Cortex of kidney (tissue), 1 donor: ENCODE measurements at regions not wholly inside any gene's neighbourhood (a gene's known extent, or its start where the extent isn't known, plus 50 kb on each side); places are given as distances from the start of the nearest gene placed in this dataset.
"Not testable (repeated sequence)": the region's sequence is repeated elsewhere in the genome, so short reads cannot be mapped to it uniquely, and the experiment has no call there.

ENCODE experiments used
- DNase-seq: peaks from one replicate; lab custom pipeline; 2025; lab: John Stamatoyannopoulos, UW

DNA sequence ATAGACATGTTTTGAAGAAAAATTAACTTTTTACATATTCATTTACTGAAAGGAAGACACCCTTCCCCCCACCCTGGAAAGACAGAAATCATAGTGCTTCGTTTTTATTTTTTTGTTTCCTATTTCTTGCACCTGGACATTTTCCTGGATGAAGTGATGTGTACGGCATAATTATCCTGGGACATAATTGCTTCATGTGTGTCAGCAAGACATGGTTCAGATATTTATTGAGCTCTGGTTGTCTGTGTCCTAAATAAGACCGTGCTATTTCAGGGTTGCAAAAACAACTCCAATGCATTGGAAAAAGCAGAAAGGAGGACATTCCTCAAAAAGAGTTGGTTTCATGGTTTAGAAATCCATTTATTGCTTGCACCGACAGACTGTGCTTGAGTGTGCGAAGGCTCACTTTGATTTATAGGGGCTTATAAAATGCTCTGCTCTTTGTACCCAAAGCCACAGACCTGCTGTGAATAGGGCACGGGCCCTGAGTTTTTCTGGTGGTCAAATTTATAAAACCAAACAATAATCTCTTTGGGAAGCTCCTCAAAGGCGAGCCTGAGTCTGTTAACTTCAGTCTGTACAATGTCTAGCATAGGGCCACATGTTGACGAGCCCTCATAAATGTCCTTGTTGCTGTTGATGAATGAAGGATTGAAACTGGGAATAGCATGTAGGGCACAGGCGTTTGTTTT is 179.5 kb downstream of the SOX4 start:
- no peak for DNase-seq

DNA sequence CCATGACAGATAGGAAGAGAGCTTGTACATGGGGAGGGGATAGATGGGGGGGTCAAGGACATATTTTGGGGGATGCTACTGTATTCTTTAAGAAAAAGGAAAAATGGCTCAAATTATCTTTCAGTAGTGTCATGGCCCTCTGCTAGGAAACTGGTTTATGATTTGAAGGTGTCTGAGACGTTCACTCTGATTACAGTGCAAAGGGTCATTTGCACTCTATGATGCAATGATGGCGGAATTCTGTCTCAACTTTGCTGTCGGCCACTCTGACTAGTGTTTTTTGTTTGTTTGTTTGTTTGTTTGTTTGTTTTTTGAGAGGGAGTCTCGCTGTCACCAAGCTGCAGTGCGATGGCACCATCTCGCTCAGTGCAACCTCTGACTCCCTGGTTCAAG is 180.0 kb downstream of the SOX4 start:
- DNase-seq: no peak

- DNase-seq: no peak
Measured at GRCh38 chr6:21777846-21778245, 184.3 kb downstream of the SOX4 start.

GRCh38 chr6:21780141-21780540 is 186.6 kb downstream of the SOX4 start:
- DNase-seq: no peak

DNA sequence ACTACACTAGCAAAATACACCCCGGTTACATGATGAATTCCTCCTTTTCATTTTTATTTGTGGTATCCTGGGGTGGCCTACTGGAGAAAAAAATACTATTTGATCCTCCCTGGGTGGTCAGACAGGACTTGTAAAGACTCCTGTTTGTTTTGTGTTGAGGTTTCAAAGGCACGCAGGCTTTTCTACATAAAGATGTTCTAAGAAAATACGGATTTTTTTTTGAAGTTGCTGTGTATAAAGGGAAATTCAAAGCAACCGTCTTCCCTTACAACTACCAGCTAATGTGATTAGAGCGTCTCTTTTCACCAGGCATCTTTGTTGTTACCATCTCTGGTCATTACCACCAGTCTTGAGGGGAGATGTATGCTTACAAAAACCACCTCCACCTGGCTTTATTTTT is 187.1 kb downstream of the SOX4 start:
- no peak for DNase-seq

- no peak for DNase-seq
Measured at GRCh38 chr6:21781128-21781527, 187.6 kb downstream of the SOX4 start.

DNA sequence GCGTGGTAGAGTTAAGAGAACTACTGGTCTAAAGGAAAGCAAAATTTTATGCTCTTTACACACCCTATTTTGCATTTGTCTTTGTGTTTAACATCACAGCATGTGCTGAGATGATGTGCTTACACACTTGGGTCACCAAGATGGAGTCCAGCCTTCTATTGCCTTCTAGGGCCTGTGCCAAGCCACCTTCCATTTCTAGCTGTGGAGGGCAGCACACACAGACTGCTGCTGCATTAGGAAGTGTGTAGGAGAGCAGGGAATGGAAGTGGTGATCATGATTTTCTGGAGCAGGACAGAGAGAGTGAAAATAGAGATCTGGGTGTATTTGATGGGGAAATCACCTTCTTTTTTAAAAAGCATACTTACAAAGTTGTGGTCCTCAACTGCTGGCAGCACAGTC is 191.6 kb downstream of the SOX4 start:
- no peak for DNase-seq

- DNase-seq: no peak
Measured at GRCh38 chr6:21791056-21791455, 197.5 kb downstream of the SOX4 start.

- no peak for DNase-seq
Measured at GRCh38 chr6:21791581-21791980, 198.0 kb downstream of the SOX4 start.

GRCh38 chr6:21792177-21792576 is 198.6 kb downstream of the SOX4 start:
- DNase-seq: no peak

GRCh38 chr6:21796979-21797378 is 203.4 kb downstream of the SOX4 start:
- DNase-seq: not testable (repeated sequence)

DNA sequence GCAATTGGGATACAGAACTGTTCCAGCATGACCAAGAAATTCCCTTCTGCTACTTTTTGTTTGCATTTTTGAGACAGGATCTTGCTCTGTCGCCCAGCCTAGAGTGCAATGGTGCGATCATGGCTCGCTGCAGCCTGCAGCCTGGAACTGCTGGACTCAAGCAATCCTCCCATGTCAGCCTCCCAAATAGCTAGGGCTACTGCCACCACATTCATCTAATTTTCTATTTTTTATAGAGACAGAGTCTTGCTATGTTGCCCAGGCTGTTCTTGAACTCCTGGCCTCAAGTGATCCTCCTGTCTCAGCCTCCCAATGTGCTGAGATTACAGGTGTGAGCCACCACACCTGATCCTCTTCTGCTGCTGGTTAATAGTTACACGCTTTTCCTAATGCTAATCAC is 204.9 kb downstream of the SOX4 start:
- DNase-seq: no peak

DNA sequence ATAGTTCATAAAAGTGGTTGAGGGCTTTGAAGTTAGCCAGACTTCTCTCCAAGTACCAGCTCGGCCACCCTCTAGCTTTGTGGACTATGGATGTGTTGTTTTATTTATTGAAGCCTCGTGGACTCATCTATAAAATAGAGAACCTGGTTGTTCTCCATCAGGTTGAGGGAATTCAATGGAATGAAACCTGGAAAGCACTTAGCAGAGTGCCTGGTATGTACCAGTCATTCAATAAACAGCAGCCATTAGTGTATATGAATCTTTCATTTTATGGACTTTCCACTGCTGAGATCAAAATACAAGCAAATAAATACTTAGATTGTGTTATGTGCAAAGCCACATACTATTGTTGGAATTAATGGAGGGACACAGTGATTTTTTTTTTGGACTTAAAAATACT is 206.8 kb downstream of the SOX4 start:
- no peak for DNase-seq

- no peak for DNase-seq
Measured at GRCh38 chr6:21800948-21801438, 207.4 kb downstream of the SOX4 start.

GRCh38 chr6:21801446-21802174 is 208.1 kb downstream of the SOX4 start:
- DNase-seq: no peak

- no peak for DNase-seq
Measured at GRCh38 chr6:21802175-21802822, 208.7 kb downstream of the SOX4 start.

GRCh38 chr6:21804941-21805610 is 211.5 kb downstream of the SOX4 start:
- no peak for DNase-seq

DNA sequence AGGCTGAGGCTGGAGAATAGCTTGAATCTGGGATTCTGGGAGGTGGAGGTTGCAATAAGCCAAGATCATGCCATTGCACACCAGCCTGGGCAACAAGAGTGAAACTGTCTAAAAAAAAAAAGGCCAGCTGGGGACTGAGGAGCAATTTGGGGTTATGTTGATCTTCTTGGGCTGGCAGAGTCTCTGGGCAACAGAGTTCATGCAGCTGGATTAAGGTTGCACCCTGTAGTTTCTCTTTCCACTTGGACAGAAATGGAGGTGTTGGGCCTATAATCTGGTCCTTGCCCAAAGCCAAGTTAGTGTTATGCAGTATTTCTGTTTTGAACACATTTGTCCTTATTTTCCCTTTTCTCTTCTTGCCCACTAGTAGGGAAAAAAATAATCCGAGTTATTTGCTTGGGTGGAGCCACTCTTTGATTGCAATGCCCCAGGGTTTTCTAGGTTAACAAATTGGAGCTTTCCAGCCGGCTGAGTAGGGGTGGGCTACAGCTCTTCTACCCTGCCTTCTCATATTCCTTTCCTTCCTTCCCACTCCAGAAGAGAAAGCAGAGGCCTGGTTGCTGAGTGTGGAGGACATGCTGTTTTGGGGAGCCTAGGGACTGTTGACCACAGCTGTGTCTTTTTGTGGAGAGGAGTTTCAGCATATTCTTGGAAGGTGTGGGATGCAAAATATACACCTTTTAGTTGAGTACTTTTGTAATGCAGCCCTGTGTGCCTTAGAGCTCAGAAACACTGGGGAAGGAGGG is 213.9 kb downstream of the SOX4 start:
- no peak for DNase-seq

- no peak for DNase-seq
Measured at GRCh38 chr6:21808045-21808470, 214.5 kb downstream of the SOX4 start.

DNA sequence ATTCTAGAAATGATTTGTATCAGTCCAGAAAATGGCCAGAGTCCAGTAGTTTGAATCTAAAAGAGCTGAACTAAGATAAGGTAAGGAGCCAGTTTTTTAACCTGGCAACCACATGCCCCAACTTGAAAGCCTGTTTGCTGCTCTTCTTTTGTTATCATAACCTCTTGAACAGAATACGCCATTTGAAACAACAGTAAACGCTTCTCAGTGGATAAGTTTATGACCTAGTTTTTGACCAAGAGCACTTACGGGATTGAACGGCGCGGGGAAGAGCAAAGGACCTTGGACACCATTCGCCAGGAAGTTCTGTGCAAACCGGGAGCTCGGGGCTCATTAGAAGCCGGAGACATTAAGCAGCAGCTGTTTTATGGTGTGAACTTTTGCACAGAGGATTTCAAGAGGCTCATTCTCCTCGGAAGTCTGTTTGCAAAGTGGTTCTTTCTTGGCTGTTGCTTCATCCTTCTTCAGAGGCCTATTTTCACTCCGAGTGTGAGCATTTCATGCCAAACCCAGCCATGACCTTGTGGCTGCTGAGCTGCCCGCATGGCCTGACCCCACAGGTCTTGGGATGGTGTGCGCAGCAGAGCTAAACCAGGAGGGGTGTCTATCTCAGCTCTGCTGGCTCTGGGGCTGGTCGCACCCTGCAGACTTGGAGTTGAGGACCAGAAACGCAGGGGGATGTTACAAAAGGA is 215.1 kb downstream of the SOX4 start:
- DNase-seq: no peak

- no peak for DNase-seq
Measured at GRCh38 chr6:21811484-21811883, 217.9 kb downstream of the SOX4 start.
